ENCODE measurements at regions not wholly inside any gene's neighbourhood (a gene's known extent, or its start where the extent isn't known, plus 50 kb on each side); places are given as distances from the start of the nearest gene placed in this dataset.
A peak's percentile ranks its signal among the peaks of the same experiment; 100 is the strongest.

DNA sequence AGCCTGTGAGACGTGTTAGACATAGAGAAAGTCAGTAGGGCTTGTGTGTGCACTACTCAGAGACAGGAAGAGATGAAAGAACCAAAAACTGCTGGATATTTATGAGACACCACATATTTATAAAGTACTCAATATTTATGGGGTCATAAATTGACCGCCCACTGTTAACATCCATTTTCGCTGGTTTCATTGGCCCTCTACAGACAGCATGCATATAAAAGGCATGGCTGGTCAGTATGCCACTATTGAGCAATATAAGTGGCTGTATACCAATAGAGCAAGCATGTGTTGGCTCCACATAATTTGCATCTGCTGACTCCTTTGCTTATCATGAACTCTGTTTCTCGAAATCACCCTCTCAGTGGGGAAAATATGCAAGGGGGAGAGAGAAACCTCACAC, 110.3 kb upstream of the BTN3A2 start:
- no peak for DNase-seq (ENCODE audit: low spot score)
- Histone ChIP-seq H3F3A (replicated peaks; ENCODE audit: low read depth) (peaks cover 5% of the 10 kb centered on the region; the same call in 1 of the 2 replicates), H3K4me2 (peak overlapping the region; percentile 48; the same call in 1 of the 2 replicates), H3K36me3 (ENCODE audit: insufficient read depth) (no peaks in the 10 kb centered on the region), H3K27me3 (ENCODE audit: insufficient read depth) (no peaks in the 10 kb centered on the region), H4K20me1 (replicated peaks; ENCODE audit: insufficient read depth) (peaks cover 7% of the 10 kb centered on the region), H2AFZ (no peak overlapping the region), H3K27ac (ENCODE audit: low read depth) (no peak overlapping the region), H3K9me2 (ENCODE audit: insufficient read depth) (no peaks in the 10 kb centered on the region), H3K4me3 (0 out of 2 replicates have a peak overlapping the region, but pooled peaks have one; percentile 21), H3K79me2 (replicated peaks; ENCODE audit: insufficient read depth) (peaks cover 22% of the 10 kb centered on the region), H3K4me1 (ENCODE audit: insufficient read depth) (peaks cover 11% of the 10 kb centered on the region; the same call in 1 of the 2 replicates)
- H3K27ac Mint-ChIP-seq, result no peak overlapping the region
- peaks cover 32% of the 10 kb centered on the region for H3K4me1 Mint-ChIP-seq
- H3K4me3 Mint-ChIP-seq, result peak overlapping the region; percentile 39; the same call in 1 of the 3 replicates
- ATAC-seq, result no peak
- H3K9me3 Mint-ChIP-seq, result peaks cover 4% of the 10 kb centered on the region; the same call in 1 of the 3 replicates
- peaks cover 24% of the 10 kb centered on the region for H3K27me3 Mint-ChIP-seq (ENCODE audit: insufficient read depth, low read depth, poor library complexity)
- TF ChIP-seq EZH2phosphoT487 (IDR thresholded peaks at IDR 0.05; ENCODE audit: unreplicated experiment) (no peak), POLR2AphosphoS5 (IDR thresholded peaks at IDR 0.05; ENCODE audit: low read depth) (no peak), CREB1 (CRISPR knock-in tag; IDR thresholded peaks at IDR 0.05; ENCODE audit: low read depth) (no peak), ZNF331 (CRISPR knock-in tag; IDR thresholded peaks at IDR 0.05; ENCODE audit: low read depth) (no peak), NANOG (IDR thresholded peaks at IDR 0.05; ENCODE audit: borderline replicate concordance) (no peak), EZH2 (IDR thresholded peaks at IDR 0.05; ENCODE audit: low read depth, unreplicated experiment) (no peak), STAT1 (IDR thresholded peaks at IDR 0.05; ENCODE audit: unreplicated experiment) (no peak), ZNF114 (CRISPR knock-in tag; IDR thresholded peaks at IDR 0.05) (no peak)
- TF ChIP-seq, protein P1, sequence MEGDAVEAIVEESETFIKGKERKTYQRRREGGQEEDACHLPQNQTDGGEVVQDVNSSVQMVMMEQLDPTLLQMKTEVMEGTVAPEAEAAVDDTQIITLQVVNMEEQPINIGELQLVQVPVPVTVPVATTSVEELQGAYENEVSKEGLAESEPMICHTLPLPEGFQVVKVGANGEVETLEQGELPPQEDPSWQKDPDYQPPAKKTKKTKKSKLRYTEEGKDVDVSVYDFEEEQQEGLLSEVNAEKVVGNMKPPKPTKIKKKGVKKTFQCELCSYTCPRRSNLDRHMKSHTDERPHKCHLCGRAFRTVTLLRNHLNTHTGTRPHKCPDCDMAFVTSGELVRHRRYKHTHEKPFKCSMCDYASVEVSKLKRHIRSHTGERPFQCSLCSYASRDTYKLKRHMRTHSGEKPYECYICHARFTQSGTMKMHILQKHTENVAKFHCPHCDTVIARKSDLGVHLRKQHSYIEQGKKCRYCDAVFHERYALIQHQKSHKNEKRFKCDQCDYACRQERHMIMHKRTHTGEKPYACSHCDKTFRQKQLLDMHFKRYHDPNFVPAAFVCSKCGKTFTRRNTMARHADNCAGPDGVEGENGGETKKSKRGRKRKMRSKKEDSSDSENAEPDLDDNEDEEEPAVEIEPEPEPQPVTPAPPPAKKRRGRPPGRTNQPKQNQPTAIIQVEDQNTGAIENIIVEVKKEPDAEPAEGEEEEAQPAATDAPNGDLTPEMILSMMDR (conservative IDR thresholded peaks at IDR 0.05; ENCODE audit: low read depth in 2 of 2), result no peak
- TF ChIP-seq, protein P2, sequence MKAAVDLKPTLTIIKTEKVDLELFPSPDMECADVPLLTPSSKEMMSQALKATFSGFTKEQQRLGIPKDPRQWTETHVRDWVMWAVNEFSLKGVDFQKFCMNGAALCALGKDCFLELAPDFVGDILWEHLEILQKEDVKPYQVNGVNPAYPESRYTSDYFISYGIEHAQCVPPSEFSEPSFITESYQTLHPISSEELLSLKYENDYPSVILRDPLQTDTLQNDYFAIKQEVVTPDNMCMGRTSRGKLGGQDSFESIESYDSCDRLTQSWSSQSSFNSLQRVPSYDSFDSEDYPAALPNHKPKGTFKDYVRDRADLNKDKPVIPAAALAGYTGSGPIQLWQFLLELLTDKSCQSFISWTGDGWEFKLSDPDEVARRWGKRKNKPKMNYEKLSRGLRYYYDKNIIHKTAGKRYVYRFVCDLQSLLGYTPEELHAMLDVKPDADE (IDR thresholded peaks at IDR 0.05), result no peak
- TF ChIP-seq, protein P3, sequence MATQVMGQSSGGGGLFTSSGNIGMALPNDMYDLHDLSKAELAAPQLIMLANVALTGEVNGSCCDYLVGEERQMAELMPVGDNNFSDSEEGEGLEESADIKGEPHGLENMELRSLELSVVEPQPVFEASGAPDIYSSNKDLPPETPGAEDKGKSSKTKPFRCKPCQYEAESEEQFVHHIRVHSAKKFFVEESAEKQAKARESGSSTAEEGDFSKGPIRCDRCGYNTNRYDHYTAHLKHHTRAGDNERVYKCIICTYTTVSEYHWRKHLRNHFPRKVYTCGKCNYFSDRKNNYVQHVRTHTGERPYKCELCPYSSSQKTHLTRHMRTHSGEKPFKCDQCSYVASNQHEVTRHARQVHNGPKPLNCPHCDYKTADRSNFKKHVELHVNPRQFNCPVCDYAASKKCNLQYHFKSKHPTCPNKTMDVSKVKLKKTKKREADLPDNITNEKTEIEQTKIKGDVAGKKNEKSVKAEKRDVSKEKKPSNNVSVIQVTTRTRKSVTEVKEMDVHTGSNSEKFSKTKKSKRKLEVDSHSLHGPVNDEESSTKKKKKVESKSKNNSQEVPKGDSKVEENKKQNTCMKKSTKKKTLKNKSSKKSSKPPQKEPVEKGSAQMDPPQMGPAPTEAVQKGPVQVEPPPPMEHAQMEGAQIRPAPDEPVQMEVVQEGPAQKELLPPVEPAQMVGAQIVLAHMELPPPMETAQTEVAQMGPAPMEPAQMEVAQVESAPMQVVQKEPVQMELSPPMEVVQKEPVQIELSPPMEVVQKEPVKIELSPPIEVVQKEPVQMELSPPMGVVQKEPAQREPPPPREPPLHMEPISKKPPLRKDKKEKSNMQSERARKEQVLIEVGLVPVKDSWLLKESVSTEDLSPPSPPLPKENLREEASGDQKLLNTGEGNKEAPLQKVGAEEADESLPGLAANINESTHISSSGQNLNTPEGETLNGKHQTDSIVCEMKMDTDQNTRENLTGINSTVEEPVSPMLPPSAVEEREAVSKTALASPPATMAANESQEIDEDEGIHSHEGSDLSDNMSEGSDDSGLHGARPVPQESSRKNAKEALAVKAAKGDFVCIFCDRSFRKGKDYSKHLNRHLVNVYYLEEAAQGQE (IDR thresholded peaks at IDR 0.05; ENCODE audit: unreplicated experiment), result no peak
- peaks cover 18% of the 10 kb centered on the region for H3K36me3 Mint-ChIP-seq (ENCODE audit: low read depth)
